HEK293 (cell line): ENCODE measurements at regions not wholly inside any gene's neighbourhood (a gene's known extent, or its start where the extent isn't known, plus 50 kb on each side); places are given as distances from the start of the nearest gene placed in this dataset.

Experiments used
- CTCF ChIA-PET: fragments of 350-600 bp; formaldehyde crosslinking; extraction: SDS; loops from one replicate; lab custom pipeline; 2021; ENCODE audit warnings: antibody characterized with exemption; lab: Yijun Ruan, JAX
- POLR2A ChIA-PET: fragments of 300-600 bp; formaldehyde crosslinking; extraction: SDS; loops from one replicate; lab custom pipeline; 2020; ENCODE audit warnings: antibody characterized with exemption, inconsistent platforms; lab: Yijun Ruan, JAX
- H3K27ac ChIP-seq: fragments of 200-500 bp; sonication (Bioruptor generic); 2 replicates; pipeline ENCODE4 v1.5.1; 2014; ENCODE audit warnings: low read depth, low read length, control low read depth, inconsistent platforms; ENCODE audit errors: extremely low read depth
- H3K36me3 ChIP-seq, 2 experiments: fragments of 200-500 bp in 1 of 2; sonication (Bioruptor generic) in 1 of 2; 1 replicate in 1 of 2; 2 replicates in 1 of 2; pipeline ENCODE4 v1.5.1; 2014 to 2017; ENCODE audit warnings: inconsistent platforms in 2 of 2, low read length in 2 of 2; ENCODE audit not compliant: control insufficient read depth in 2 of 2, insufficient read depth in 1 of 2
- H3K4me1 ChIP-seq: fragments of 200-500 bp; sonication (Bioruptor generic); 2 replicates; pipeline ENCODE4 v1.5.1; 2014; ENCODE audit warnings: mild to moderate bottlenecking, low read length, inconsistent platforms; ENCODE audit not compliant: control insufficient read depth, insufficient read depth
- H3K4me3 ChIP-seq: 2 replicates; pipeline ENCODE4 v1.5.1; 2011; ENCODE audit warnings: low read depth, mild to moderate bottlenecking, control low read depth, low read length, moderate library complexity
- H3K9me3 ChIP-seq: fragments of 200-500 bp; sonication (Bioruptor generic); 2 replicates; pipeline ENCODE4 v1.5.1; 2014; ENCODE audit warnings: low read depth, low read length, inconsistent platforms; ENCODE audit not compliant: control insufficient read depth, insufficient read depth
- AEBP2 ChIP-seq: fragments of 450-650 bp; formaldehyde crosslinking; IDR thresholded peaks from 2 replicates; pipeline ENCODE4 v1.5.1; 2016; ENCODE audit warnings: missing biosample characterization, missing genetic modification characterization, borderline replicate concordance
- GLIS1 ChIP-seq: fragments of 450-650 bp; formaldehyde crosslinking; IDR thresholded peaks from 2 replicates; pipeline ENCODE4 v1.5.1; 2016; ENCODE audit warnings: missing biosample characterization, missing genetic modification characterization
- INSM2 ChIP-seq: fragments of 450-650 bp; formaldehyde crosslinking; IDR thresholded peaks from 2 replicates; pipeline ENCODE4 v1.5.1; 2016; ENCODE audit warnings: missing biosample characterization, missing genetic modification characterization
- PATZ1 ChIP-seq: fragments of 450-650 bp; formaldehyde crosslinking; IDR thresholded peaks from 2 replicates; pipeline ENCODE4 v1.5.1; 2016; ENCODE audit warnings: missing biosample characterization, missing genetic modification characterization
- SCRT1 ChIP-seq: fragments of 450-650 bp; formaldehyde crosslinking; IDR thresholded peaks from 2 replicates; pipeline ENCODE4 v1.5.1; 2016; ENCODE audit warnings: missing biosample characterization, missing genetic modification characterization, borderline replicate concordance
- TSHZ1 ChIP-seq: fragments of 450-650 bp; formaldehyde crosslinking; IDR thresholded peaks from 2 replicates; pipeline ENCODE4 v1.5.1; 2016; ENCODE audit warnings: missing biosample characterization, missing genetic modification characterization, borderline replicate concordance
- ZBTB17 ChIP-seq: fragments of 450-650 bp; formaldehyde crosslinking; IDR thresholded peaks from 2 replicates; pipeline ENCODE4 v1.5.1; 2016; ENCODE audit warnings: missing biosample characterization, missing genetic modification characterization
- ZBTB44 ChIP-seq: fragments of 450-650 bp; IDR thresholded peaks from 2 replicates; pipeline ENCODE4 v1.5.1; 2018; ENCODE audit warnings: missing biosample characterization, mild to moderate bottlenecking, missing genetic modification characterization
- ZNF2 ChIP-seq: fragments of 450-650 bp; formaldehyde crosslinking; IDR thresholded peaks from 2 replicates; pipeline ENCODE4 v1.5.1; 2016; ENCODE audit warnings: missing biosample characterization, missing genetic modification characterization
- ZNF24 ChIP-seq: fragments of 450-650 bp; formaldehyde crosslinking; IDR thresholded peaks from 2 replicates; pipeline ENCODE4 v1.5.1; 2016; ENCODE audit warnings: missing biosample characterization, missing genetic modification characterization
- ZNF280D ChIP-seq: fragments of 450-650 bp; formaldehyde crosslinking; IDR thresholded peaks from 2 replicates; pipeline ENCODE4 v1.5.1; 2016; ENCODE audit warnings: missing biosample characterization, missing genetic modification characterization
- ZNF311 ChIP-seq: fragments of 450-650 bp; formaldehyde crosslinking; IDR thresholded peaks from 2 replicates; pipeline ENCODE4 v1.5.1; 2017; ENCODE audit warnings: missing biosample characterization, missing genetic modification characterization, borderline replicate concordance
- ZNF513 ChIP-seq: fragments of 450-650 bp; IDR thresholded peaks from 2 replicates; pipeline ENCODE4 v1.5.1; 2018; ENCODE audit warnings: missing biosample characterization, missing genetic modification characterization
- ZNF585B ChIP-seq: fragments of 450-650 bp; formaldehyde crosslinking; IDR thresholded peaks from 2 replicates; pipeline ENCODE4 v1.5.1; 2016; ENCODE audit warnings: missing biosample characterization, missing genetic modification characterization
- ZNF596 ChIP-seq: fragments of 450-650 bp; IDR thresholded peaks from 2 replicates; pipeline ENCODE4 v1.5.0; 2018; ENCODE audit warnings: missing biosample characterization, mild to moderate bottlenecking, missing genetic modification characterization, moderate library complexity
- ZNF626 ChIP-seq: fragments of 450-650 bp; sonication (Bioruptor Pico); formaldehyde crosslinking; IDR thresholded peaks from 2 replicates; pipeline ENCODE4 v1.5.1; 2018; ENCODE audit warnings: missing biosample characterization, missing genetic modification characterization, inconsistent platforms
- ZNF792 ChIP-seq: fragments of 450-650 bp; formaldehyde crosslinking; IDR thresholded peaks from 2 replicates; pipeline ENCODE4 v1.5.1; 2016; ENCODE audit warnings: missing biosample characterization, missing genetic modification characterization

GRCh38 chr9:96178153-96178552 is 123.8 kb downstream of the HSD17B3 start (continued):
- no peak for TF ChIP-seq ZNF626 (tag by site-specific recombination)
- TF ChIP-seq ZBTB17 (tag by site-specific recombination), result no peak
- TF ChIP-seq, all 188 proteins: peak for 0

- no peaks in the 10 kb centered on the region for H3K9me3 ChIP-seq
- POLR2A ChIA-PET, result no interaction called here
- CTCF ChIA-PET, result interaction anchor here (0.7 kb wide), 1 partner anchor 531 kb away, joined by 3 read pairs; no protein-coding TSS in a partner anchor
- H3K27ac ChIP-seq, result no peak overlapping the region
- H3K4me1 ChIP-seq, result no peaks in the 10 kb centered on the region
- TF ChIP-seq ZNF585B (no peak), ZNF280D (tag by site-specific recombination) (no peak), SCRT1 (tag by site-specific recombination) (no peak), TSHZ1 (tag by site-specific recombination) (no peak), ZNF513 (tag by site-specific recombination) (no peak), ZBTB44 (tag by site-specific recombination) (no peak), GLIS1 (no peak), PATZ1 (tag by site-specific recombination) (no peak), ZNF311 (no peak), ZNF792 (no peak), ZNF596 (no peak), ZNF2 (tag by site-specific recombination) (no peak), INSM2 (no peak), ZNF24 (tag by site-specific recombination) (no peak), AEBP2 (tag by site-specific recombination) (no peak)
- no peak overlapping the region for H3K4me3 ChIP-seq
- H3K36me3 ChIP-seq, result no peaks in the 10 kb centered on the region
Observed at GRCh38 chr9:96177719-96178028, 124.3 kb downstream of the HSD17B3 start.
